ENCODE measurements at regions not wholly inside any gene's neighbourhood (a gene's known extent, or its start where the extent isn't known, plus 50 kb on each side); places are given as distances from the start of the nearest gene placed in this dataset.

- no peaks in the 10 kb centered on the region for H3K27me3 ChIP-seq (ENCODE audit: insufficient read depth, low read length, poor library complexity, severe bottlenecking)
- no peaks in the 10 kb centered on the region for H3K4me1 ChIP-seq (ENCODE audit: insufficient read depth, low read length)
- DNase-seq: no peak
- H3K36me3 Mint-ChIP-seq: peaks cover 0 to under 1% (median 0%) of the 10 kb centered on the region in 3 donors
- H3K27ac ChIP-seq (ENCODE audit: low read depth, low read length): no peak overlapping the region
- no peaks in the 10 kb centered on the region for H3K36me3 ChIP-seq (ENCODE audit: insufficient read depth, low read length)
- POLR2A ChIA-PET: no interaction called here
- CTCF ChIA-PET: no interaction called here
- H3K27me3 Mint-ChIP-seq: peaks cover 0 to 3% of the 10 kb centered on the region in 2 donors
- no peaks in the 10 kb centered on the region for H3K9me3 Mint-ChIP-seq
- no peak overlapping the region for H3K4me3 Mint-ChIP-seq
- H3K9me3 ChIP-seq (ENCODE audit: low read length): no peaks in the 10 kb centered on the region
- H3K27ac Mint-ChIP-seq: no peak overlapping the region
- H3K4me1 Mint-ChIP-seq: no peaks in the 10 kb centered on the region
- H3K4me3 ChIP-seq (ENCODE audit: low read length): no peak overlapping the region
Observed at GRCh38 chr9:7996558-7996957, 197.0 kb upstream of the DMAC1 start.

- Mint-ChIP-seq H3K9me3 (peaks cover 0 to 2% (median 0%) of the 10 kb centered on the region in 5 donors), H3K4me3 (no peak overlapping the region), H3K36me3 (peaks cover 0 to 8% (median 0%) of the 10 kb centered on the region in 3 donors), H3K27me3 (peaks cover 7 to 11% of the 10 kb centered on the region in 2 donors), H3K27ac (no peak overlapping the region), H3K4me1 (peaks cover 0 to under 1% (median under 1%) of the 10 kb centered on the region in 3 donors)
- Histone ChIP-seq H3K36me3 (ENCODE audit: insufficient read depth, low read length) (no peaks in the 10 kb centered on the region), H3K27me3 (ENCODE audit: insufficient read depth, low read length, poor library complexity, severe bottlenecking) (no peaks in the 10 kb centered on the region), H3K27ac (ENCODE audit: low read depth, low read length) (no peak overlapping the region), H3K4me1 (ENCODE audit: insufficient read depth, low read length) (peaks cover 3% of the 10 kb centered on the region), H3K4me3 (ENCODE audit: low read length) (no peak overlapping the region), H3K9me3 (ENCODE audit: low read length) (no peaks in the 10 kb centered on the region)
- ChIA-PET CTCF (interaction anchor here (1.6 kb wide), 1 partner anchor 25 kb away, joined by 5 read pairs; no protein-coding TSS in a partner anchor), POLR2A (no interaction called here)
- DNase-seq: no peak
Observed at GRCh38 chr9:7988644-7989280, 189.2 kb upstream of the DMAC1 start.

- Histone ChIP-seq H3K27me3 (ENCODE audit: insufficient read depth, low read length, poor library complexity, severe bottlenecking) (no peaks in the 10 kb centered on the region), H3K27ac (ENCODE audit: low read depth, low read length) (no peak overlapping the region), H3K9me3 (ENCODE audit: low read length) (no peaks in the 10 kb centered on the region), H3K4me1 (ENCODE audit: insufficient read depth, low read length) (peaks cover 16% of the 10 kb centered on the region), H3K36me3 (ENCODE audit: insufficient read depth, low read length) (no peaks in the 10 kb centered on the region), H3K4me3 (ENCODE audit: low read length) (no peak overlapping the region)
- Mint-ChIP-seq H3K36me3 (peaks cover 0 to 5% (median 0%) of the 10 kb centered on the region in 3 donors), H3K4me1 (peaks cover 15 to 32% (median 24%) of the 10 kb centered on the region in 3 donors), H3K27me3 (peaks cover 3 to 8% of the 10 kb centered on the region in 2 donors), H3K27ac (no peak overlapping the region), H3K4me3 (no peak overlapping the region), H3K9me3 (peaks cover 0 to 2% (median 0%) of the 10 kb centered on the region in 5 donors)
- CTCF ChIA-PET: no interaction called here
- POLR2A ChIA-PET: no interaction called here
- DNase-seq: no peak
Observed at GRCh38 chr9:7984692-7985091, 185.1 kb upstream of the DMAC1 start.

DNA sequence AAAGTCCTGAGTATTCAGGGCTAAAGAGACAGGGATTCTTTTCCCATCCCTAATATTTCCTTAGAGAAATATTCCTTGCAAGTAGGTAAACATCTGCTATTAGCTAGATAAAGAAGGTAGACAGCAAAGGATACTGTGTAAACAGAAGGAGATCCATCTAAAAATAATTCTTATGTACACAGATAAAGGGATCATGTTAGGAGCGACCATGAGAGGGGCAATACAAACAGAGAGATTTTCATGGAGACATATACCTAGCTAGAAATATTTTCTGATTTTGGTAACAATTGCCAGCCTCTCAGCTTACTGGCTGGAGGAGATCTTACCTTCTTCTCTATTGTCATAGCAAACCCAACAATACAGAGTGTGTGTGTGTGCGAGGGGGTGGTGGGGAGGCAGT is 184.6 kb upstream of the DMAC1 start:
- H3K9me3 Mint-ChIP-seq: peaks cover 0 to 2% (median 0%) of the 10 kb centered on the region in 5 donors
- no peak overlapping the region for H3K4me3 Mint-ChIP-seq
- H3K27me3 ChIP-seq (ENCODE audit: insufficient read depth, low read length, poor library complexity, severe bottlenecking): no peaks in the 10 kb centered on the region
- peaks cover 0 to 5% (median 0%) of the 10 kb centered on the region in 3 donors for H3K36me3 Mint-ChIP-seq
- no peak overlapping the region for H3K27ac Mint-ChIP-seq
- peaks cover 17 to 34% (median 24%) of the 10 kb centered on the region in 3 donors for H3K4me1 Mint-ChIP-seq
- H3K27ac ChIP-seq (ENCODE audit: low read depth, low read length): no peak overlapping the region
- H3K4me1 ChIP-seq (ENCODE audit: insufficient read depth, low read length): peaks cover 16% of the 10 kb centered on the region
- H3K36me3 ChIP-seq (ENCODE audit: insufficient read depth, low read length): no peaks in the 10 kb centered on the region
- H3K4me3 ChIP-seq (ENCODE audit: low read length): no peak overlapping the region
- H3K9me3 ChIP-seq (ENCODE audit: low read length): no peaks in the 10 kb centered on the region
- POLR2A ChIA-PET: no interaction called here
- DNase-seq: no peak
- CTCF ChIA-PET: interaction anchor here (1.4 kb wide), 1 partner anchor 140 kb away, joined by 3 read pairs; no protein-coding TSS in a partner anchor
- H3K27me3 Mint-ChIP-seq: peaks cover 3 to 4% of the 10 kb centered on the region in 2 donors

DNA sequence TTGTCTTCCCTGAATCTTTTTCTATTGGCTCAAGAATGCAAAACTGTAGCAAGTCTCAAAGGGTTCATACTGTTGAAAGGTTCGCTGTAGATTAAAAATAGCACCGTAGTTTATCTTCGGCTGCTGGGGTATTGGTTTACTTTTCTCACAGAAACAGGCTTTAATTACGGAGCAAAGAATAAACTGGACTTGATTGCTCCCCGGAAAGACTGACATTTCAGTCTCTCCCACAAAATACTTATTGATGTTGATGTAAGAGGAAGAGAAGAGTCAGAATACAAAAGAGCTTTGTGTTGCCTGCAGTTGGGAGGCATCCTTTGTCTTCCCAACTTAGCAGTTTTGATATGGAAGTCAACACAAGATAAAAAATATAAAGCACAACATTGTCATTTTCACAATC is 183.9 kb upstream of the DMAC1 start:
- no peaks in the 10 kb centered on the region for H3K9me3 ChIP-seq (ENCODE audit: low read length)
- H3K27me3 ChIP-seq (ENCODE audit: insufficient read depth, low read length, poor library complexity, severe bottlenecking): no peaks in the 10 kb centered on the region
- H3K27ac Mint-ChIP-seq: no peak overlapping the region
- POLR2A ChIA-PET: no interaction called here
- CTCF ChIA-PET: interaction anchor here (1.4 kb wide), 1 partner anchor 139 kb away, joined by 3 read pairs; no protein-coding TSS in a partner anchor
- no peak for DNase-seq
- H3K27ac ChIP-seq (ENCODE audit: low read depth, low read length): no peak overlapping the region
- peaks cover 16% of the 10 kb centered on the region for H3K4me1 ChIP-seq (ENCODE audit: insufficient read depth, low read length)
- no peak overlapping the region for H3K4me3 ChIP-seq (ENCODE audit: low read length)
- no peaks in the 10 kb centered on the region for H3K36me3 Mint-ChIP-seq
- H3K4me1 Mint-ChIP-seq: peaks cover 17 to 38% (median 27%) of the 10 kb centered on the region in 3 donors
- peak overlapping the region in 1 of 7 donors; percentile 11 for H3K4me3 Mint-ChIP-seq
- no peaks in the 10 kb centered on the region for H3K9me3 Mint-ChIP-seq
- H3K27me3 Mint-ChIP-seq: peaks cover 0 to 4% of the 10 kb centered on the region in 2 donors
- H3K36me3 ChIP-seq (ENCODE audit: insufficient read depth, low read length): no peaks in the 10 kb centered on the region

GRCh38 chr9:7982907-7983306 is 183.3 kb upstream of the DMAC1 start:
- no peak for DNase-seq
- peaks cover 22 to 44% (median 33%) of the 10 kb centered on the region in 3 donors for H3K4me1 Mint-ChIP-seq
- Histone ChIP-seq H3K36me3 (ENCODE audit: insufficient read depth, low read length) (no peaks in the 10 kb centered on the region), H3K4me1 (ENCODE audit: insufficient read depth, low read length) (peaks cover 22% of the 10 kb centered on the region), H3K9me3 (ENCODE audit: low read length) (no peaks in the 10 kb centered on the region), H3K27me3 (ENCODE audit: insufficient read depth, low read length, poor library complexity, severe bottlenecking) (no peaks in the 10 kb centered on the region), H3K27ac (ENCODE audit: low read depth, low read length) (no peak overlapping the region), H3K4me3 (ENCODE audit: low read length) (no peak overlapping the region)
- no peaks in the 10 kb centered on the region for H3K36me3 Mint-ChIP-seq
- no peaks in the 10 kb centered on the region for H3K9me3 Mint-ChIP-seq
- peak overlapping the region in 4 of 8 donors; percentile 6 to 20 (median 8) for H3K27ac Mint-ChIP-seq
- peak overlapping the region in 6 of 7 donors; percentile 31 to 59 (median 46) for H3K4me3 Mint-ChIP-seq
- ChIA-PET POLR2A (no interaction called here), CTCF (interaction anchor here (1.4 kb wide), 1 partner anchor 139 kb away, joined by 3 read pairs; no protein-coding TSS in a partner anchor)
- peaks cover 0 to 4% of the 10 kb centered on the region in 2 donors for H3K27me3 Mint-ChIP-seq

- ChIA-PET CTCF (no interaction called here), POLR2A (no interaction called here)
- Mint-ChIP-seq H3K4me3 (no peak overlapping the region), H3K4me1 (peaks cover 42 to 64% (median 53%) of the 10 kb centered on the region in 3 donors), H3K9me3 (no peaks in the 10 kb centered on the region), H3K27me3 (peaks cover 0 to 4% of the 10 kb centered on the region in 2 donors), H3K36me3 (no peaks in the 10 kb centered on the region), H3K27ac (no peak overlapping the region)
- Histone ChIP-seq H3K27me3 (ENCODE audit: insufficient read depth, low read length, poor library complexity, severe bottlenecking) (no peaks in the 10 kb centered on the region), H3K9me3 (ENCODE audit: low read length) (no peaks in the 10 kb centered on the region), H3K27ac (ENCODE audit: low read depth, low read length) (no peak overlapping the region), H3K4me3 (ENCODE audit: low read length) (no peak overlapping the region), H3K4me1 (ENCODE audit: insufficient read depth, low read length) (peaks cover 41% of the 10 kb centered on the region), H3K36me3 (ENCODE audit: insufficient read depth, low read length) (no peaks in the 10 kb centered on the region)
- no peak for DNase-seq
Observed at GRCh38 chr9:7980691-7981289, 181.2 kb upstream of the DMAC1 start.

DNA sequence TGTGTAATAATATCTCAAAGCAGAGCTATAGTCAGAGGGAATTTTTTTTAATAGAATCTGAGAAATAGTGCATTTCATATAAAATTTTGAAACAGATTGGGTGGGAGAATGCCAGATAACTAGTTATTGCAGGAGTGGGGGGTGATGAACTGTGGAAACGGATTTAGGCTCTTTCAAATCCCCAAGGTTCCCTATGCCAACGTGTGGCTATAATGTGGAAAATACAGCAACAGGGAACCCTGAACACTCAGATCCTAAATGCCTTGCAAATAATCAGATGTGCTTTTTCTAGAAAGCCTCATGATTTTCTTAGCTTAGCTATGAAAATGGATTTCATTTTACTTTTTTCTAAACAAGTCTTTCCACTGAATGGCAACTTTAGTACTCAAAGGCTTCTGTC is 180.5 kb upstream of the DMAC1 start:
- Mint-ChIP-seq H3K27ac (no peak overlapping the region), H3K27me3 (no peaks in the 10 kb centered on the region), H3K9me3 (no peaks in the 10 kb centered on the region), H3K4me3 (no peak overlapping the region), H3K4me1 (peaks cover 46 to 71% (median 60%) of the 10 kb centered on the region in 3 donors), H3K36me3 (no peaks in the 10 kb centered on the region)
- no peaks in the 10 kb centered on the region for H3K27me3 ChIP-seq (ENCODE audit: insufficient read depth, low read length, poor library complexity, severe bottlenecking)
- CTCF ChIA-PET: no interaction called here
- POLR2A ChIA-PET: no interaction called here
- H3K4me3 ChIP-seq (ENCODE audit: low read length): no peak overlapping the region
- no peaks in the 10 kb centered on the region for H3K9me3 ChIP-seq (ENCODE audit: low read length)
- no peak for DNase-seq
- no peak overlapping the region for H3K27ac ChIP-seq (ENCODE audit: low read depth, low read length)
- no peaks in the 10 kb centered on the region for H3K36me3 ChIP-seq (ENCODE audit: insufficient read depth, low read length)
- peaks cover 48% of the 10 kb centered on the region for H3K4me1 ChIP-seq (ENCODE audit: insufficient read depth, low read length)

Measured in CD8-positive, alpha-beta memory T cell (primary cell).